ENCODE measurements at regions not wholly inside any gene's neighbourhood (a gene's known extent, or its start where the extent isn't known, plus 50 kb on each side); places are given as distances from the start of the nearest gene placed in this dataset.

- no peak for DNase-seq (ENCODE audit: low read depth, low spot score)
- Histone ChIP-seq H3K9me3 (ENCODE audit: control insufficient read depth, insufficient read depth, low read length) (no peaks in the 10 kb centered on the region), H3K27me3 (ENCODE audit: control insufficient read depth, insufficient read depth, low read length) (no peaks in the 10 kb centered on the region), H3K27ac (ENCODE audit: low read depth, low read length) (no peak overlapping the region), H3K4me3 (ENCODE audit: low read depth, low read length) (no peak overlapping the region)
- TF ChIP-seq CTCF (IDR thresholded peaks at IDR 0.05; ENCODE audit: low read depth, low read length): no peak
- ChIA-PET CTCF (interaction anchor here (1.2 kb wide), 1 partner anchor 170 kb away, joined by 4 read pairs; no protein-coding TSS in a partner anchor), POLR2A (no interaction called here)
Measured at GRCh38 chr6:126530775-126531174, 190.9 kb downstream of the CENPW start.

GRCh38 chr6:126531286-126531685 lies 191.4 kb downstream of the CENPW start:
- no peak for TF ChIP-seq CTCF (IDR thresholded peaks at IDR 0.05; ENCODE audit: low read depth, low read length)
- DNase-seq (ENCODE audit: low read depth, low spot score): no peak
- Histone ChIP-seq H3K27ac (ENCODE audit: low read depth, low read length) (no peak overlapping the region), H3K9me3 (ENCODE audit: control insufficient read depth, insufficient read depth, low read length) (no peaks in the 10 kb centered on the region), H3K27me3 (ENCODE audit: control insufficient read depth, insufficient read depth, low read length) (no peaks in the 10 kb centered on the region), H3K4me3 (ENCODE audit: low read depth, low read length) (no peak overlapping the region)
- ChIA-PET POLR2A (no interaction called here), CTCF (no interaction called here)

- Histone ChIP-seq H3K27ac (ENCODE audit: low read depth, low read length) (no peak overlapping the region), H3K9me3 (ENCODE audit: control insufficient read depth, insufficient read depth, low read length) (no peaks in the 10 kb centered on the region), H3K27me3 (ENCODE audit: control insufficient read depth, insufficient read depth, low read length) (no peaks in the 10 kb centered on the region), H3K4me3 (ENCODE audit: low read depth, low read length) (no peak overlapping the region)
- ChIA-PET POLR2A (no interaction called here), CTCF (no interaction called here)
- no peak for TF ChIP-seq CTCF (IDR thresholded peaks at IDR 0.05; ENCODE audit: low read depth, low read length)
- no peak for DNase-seq (ENCODE audit: low read depth, low spot score)
Measured at GRCh38 chr6:126531840-126532239, 191.9 kb downstream of the CENPW start.

- POLR2A ChIA-PET: no interaction called here
- CTCF ChIA-PET: no interaction called here
- no peaks in the 10 kb centered on the region for H3K9me3 ChIP-seq (ENCODE audit: control insufficient read depth, insufficient read depth, low read length)
- H3K27ac ChIP-seq (ENCODE audit: low read depth, low read length): no peak overlapping the region
- no peak for DNase-seq (ENCODE audit: low read depth, low spot score)
- no peaks in the 10 kb centered on the region for H3K27me3 ChIP-seq (ENCODE audit: control insufficient read depth, insufficient read depth, low read length)
- no peak for TF ChIP-seq CTCF (IDR thresholded peaks at IDR 0.05; ENCODE audit: low read depth, low read length)
- no peak overlapping the region for H3K4me3 ChIP-seq (ENCODE audit: low read depth, low read length)
Measured at GRCh38 chr6:126534401-126534800, 194.5 kb downstream of the CENPW start.

GRCh38 chr6:126535138-126535537 lies 195.2 kb downstream of the CENPW start:
- no peaks in the 10 kb centered on the region for H3K27me3 ChIP-seq (ENCODE audit: control insufficient read depth, insufficient read depth, low read length)
- ChIA-PET POLR2A (no interaction called here), CTCF (no interaction called here)
- DNase-seq (ENCODE audit: low read depth, low spot score): no peak
- no peak for TF ChIP-seq CTCF (IDR thresholded peaks at IDR 0.05; ENCODE audit: low read depth, low read length)
- H3K4me3 ChIP-seq (ENCODE audit: low read depth, low read length): no peak overlapping the region
- no peaks in the 10 kb centered on the region for H3K9me3 ChIP-seq (ENCODE audit: control insufficient read depth, insufficient read depth, low read length)
- no peak overlapping the region for H3K27ac ChIP-seq (ENCODE audit: low read depth, low read length)

All from AG04450 (cell line).